NCI-H2081 (cell line): ENCODE measurements at regions not wholly inside any gene's neighbourhood (a gene's known extent, or its start where the extent isn't known, plus 50 kb on each side); places are given as distances from the start of the nearest gene placed in this dataset.

ENCODE experiments used
- DNase-seq, 2 experiments: peaks; one replicate each; lab custom pipeline; 2025; lab: John Stamatoyannopoulos, UW

DNA sequence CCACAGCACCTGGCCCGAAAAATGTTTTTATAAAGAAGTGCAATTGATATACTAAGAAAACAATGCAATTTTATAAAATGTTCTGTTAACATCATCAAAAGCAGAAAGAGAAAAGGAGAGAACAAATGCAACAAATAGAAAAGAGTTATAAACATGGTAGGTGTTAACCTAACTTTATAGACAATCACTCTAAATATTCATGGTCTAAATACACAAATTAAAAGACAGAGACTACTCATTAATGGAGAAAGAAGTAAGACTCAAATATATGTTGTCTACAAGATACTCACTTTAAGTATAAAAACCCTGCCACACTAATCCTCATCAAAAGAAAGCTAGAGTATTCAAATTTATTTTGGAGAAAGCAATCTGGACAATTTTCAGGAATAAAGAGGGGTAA, 425.3 kb upstream of the ANKRD30A start:
- DNase-seq = no peak

DNA sequence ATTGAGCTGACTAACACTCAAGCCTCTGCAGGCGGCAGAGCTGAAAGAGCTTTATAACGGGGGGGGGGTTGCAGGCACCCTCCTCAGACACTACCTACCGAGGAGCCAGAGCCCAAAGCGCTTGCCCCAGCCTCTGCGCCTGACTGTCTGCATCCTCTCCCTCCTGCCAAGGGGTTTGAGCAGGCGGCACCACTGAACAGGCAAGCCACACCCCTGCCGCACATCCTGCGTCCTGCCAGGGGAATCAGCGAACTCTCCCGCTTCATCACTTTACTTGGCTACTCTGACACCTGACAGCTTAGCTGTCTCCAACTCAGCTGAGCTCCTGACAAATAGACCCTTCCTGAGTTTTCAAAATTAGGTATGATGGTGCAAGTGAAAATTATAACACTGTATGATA, 432.6 kb upstream of the ANKRD30A start:
- no peak for DNase-seq

DNA sequence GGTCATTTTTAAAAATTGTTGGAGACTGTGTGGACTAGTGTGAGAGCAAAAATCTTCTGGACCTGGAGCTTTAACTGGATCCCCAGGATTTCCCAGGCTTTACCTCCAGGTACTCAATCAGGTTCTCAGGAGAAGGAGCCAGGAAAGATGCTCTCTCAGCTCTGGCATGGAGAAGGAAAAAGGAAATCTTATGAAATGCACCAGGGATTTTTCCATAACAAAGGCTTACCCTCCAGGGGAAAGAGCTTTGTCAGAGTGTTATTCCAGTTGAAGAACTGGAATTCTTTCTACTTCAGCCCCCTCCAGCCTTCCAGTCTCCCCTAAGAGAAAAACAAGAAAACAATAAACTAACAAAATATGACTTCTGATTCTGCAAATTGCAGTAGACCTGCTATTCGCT, 436.7 kb upstream of the ANKRD30A start:
- no peak for DNase-seq

DNA sequence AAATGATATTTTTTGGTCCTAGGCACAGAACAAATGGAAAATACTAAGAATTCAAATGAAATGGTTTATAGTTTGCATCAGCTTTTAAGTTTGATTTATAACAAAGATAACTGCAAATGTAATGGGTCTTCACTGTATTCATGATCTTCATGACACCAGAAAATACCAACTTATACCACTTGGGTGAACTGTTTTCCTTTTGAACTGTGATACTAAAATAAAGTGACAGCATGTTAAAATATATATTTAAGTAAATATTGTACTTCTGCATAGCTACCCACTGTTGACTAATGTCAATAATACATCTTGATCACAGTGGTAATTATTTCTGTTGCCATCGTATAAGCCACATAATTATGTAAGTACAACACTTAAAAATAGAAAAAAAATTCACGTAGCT, 442.0 kb upstream of the ANKRD30A start:
- DNase-seq = no peak

DNA sequence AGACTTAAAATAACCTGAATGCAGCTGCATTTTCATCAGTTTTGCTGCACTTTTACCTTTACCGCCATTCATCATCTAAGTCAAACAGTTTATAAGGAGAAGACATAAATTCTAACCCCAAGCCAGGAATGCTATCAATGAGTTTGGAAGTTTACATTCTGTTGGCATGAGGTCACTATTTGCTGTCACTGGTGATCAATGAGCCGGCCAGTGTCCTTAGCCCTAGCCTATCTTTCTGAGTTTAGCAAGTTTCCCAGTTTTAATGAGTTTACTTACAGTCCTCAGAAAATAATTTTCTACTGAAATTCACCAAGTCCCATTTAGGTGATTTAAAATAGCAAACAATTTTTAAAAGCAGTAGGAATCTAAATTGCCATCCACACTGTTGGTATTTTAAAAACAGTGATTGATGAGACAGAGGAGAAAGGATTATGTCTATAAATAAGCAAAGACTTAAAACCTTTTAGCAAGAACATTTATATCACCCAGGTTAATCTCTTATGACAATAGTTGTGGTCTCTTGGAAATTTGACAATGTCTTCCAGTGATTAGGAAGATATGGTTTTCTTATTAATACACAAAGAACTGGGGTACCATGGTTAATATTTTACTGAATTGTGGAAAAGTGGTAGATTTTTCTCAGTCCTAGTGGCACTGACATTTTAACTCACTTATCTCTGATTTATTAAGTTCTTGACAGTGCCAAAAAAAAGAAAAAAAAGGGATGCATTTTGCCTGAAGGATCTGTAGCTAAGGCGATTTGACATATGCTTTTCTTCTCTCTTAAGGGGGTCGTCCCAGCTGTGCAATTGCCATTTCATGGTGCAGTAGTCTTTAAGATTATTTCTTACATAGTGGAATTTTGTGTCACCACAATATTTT, 443.4 kb upstream of the ANKRD30A start:
- no peak for DNase-seq

DNA sequence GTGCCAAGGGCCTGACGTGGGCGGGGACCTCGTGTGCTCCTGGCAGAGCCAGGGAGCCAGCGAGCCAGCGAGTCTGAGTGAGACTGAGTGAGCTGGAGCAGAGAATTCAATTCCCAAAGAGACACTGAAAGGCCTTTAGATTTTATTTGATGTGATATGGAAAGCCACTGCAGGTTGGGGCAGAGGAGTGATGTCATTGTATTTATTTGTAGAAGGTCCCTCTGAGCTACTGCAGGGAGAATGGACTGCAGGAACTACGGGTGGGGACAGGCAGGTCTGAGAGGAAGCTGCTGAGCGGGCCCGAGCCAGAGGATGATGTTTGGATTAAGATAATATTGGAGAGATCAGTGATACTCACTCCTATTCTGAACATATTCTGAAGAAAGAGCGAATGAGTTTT, 445.8 kb upstream of the ANKRD30A start:
- DNase-seq = no peak

DNA sequence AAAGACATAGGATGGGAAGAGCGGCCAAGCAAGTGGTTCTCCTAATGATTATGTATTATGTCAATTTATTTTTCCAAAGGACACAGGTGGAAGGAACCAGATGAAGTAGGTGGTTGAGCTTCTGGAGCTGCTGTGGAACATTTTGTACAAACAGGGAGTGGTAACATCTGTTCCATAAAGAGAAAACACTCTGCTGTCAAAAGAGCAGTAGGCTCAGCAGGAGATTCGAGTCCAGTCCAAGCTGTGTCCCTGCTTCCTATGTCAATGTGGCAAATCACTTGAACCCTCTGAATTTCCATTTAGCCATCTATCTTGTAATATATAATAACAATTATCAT, 448.0 kb upstream of the ANKRD30A start:
- peak; percentile 23 to 71 for DNase-seq

DNA sequence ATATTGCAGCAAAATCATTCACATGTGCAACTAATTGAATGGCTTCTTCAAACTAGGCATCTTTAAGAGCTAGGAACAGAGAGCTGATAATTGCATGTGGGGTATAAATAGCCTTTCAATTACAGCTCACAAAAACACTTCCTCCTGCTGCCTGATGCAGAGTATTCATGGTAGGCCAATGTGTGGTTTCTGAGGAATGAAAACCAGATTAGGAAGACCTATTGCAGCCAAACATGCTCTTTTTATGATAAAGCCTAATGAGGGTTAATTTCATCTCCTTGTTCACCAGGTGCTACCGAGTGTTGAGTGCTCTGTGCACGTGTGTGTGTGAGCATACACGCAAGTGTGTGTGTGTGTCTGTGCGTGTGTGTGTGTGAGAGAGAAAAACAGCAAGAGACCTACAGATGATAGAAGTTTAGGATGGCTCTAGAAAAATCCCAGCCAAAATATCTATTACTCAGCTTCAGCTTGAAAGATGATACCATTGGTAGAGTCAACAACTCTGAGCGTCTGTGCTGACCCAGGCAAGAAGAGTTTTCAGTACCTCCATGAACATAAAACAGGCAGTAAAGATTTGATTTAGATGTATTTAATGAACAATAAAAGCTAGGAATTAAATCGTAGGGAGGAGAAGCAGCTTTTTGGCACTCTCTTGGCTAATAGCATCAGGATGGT, 448.5 kb upstream of the ANKRD30A start:
- peak; percentile 53 to 95 for DNase-seq

DNA sequence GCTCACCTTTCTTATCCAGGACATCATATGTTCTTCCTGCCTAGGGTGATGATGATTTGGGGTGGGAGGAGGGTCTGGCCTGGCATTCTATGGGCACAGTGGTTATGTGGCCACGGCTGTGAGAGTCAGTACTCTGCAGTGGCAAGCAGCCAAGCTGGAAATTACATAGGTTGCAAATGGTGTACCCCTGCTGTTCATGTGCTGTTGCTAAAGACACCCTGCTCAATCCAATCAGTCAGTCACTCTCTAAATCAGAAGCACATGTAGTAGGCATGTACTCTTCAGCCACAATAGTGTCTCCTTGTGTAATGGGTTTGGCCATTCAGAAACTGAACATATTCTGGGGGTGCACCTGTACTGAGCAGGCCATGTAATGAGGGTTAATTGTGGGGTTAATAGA, 449.1 kb upstream of the ANKRD30A start:
- DNase-seq = peak; percentile 69 to 95

DNA sequence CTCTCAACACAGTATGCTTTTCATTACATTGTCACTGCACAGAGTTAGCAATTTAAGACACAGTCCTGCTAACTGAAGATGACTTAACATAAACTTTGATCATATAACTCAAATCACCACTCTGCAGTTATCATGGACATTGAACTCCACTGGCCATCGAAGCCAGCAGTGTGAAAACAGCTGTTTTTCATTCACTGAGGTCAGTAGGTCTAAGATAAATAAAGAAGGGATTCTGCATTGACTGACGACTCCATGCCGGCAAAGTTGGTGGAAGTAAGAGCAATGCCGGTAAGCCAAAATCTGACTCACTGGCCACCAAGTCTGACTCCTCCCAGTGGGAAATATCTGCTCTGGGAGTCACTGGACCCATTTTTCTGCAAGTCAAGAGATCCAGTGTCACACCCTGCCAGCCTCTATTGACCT, 449.9 kb upstream of the ANKRD30A start:
- no peak for DNase-seq

DNA sequence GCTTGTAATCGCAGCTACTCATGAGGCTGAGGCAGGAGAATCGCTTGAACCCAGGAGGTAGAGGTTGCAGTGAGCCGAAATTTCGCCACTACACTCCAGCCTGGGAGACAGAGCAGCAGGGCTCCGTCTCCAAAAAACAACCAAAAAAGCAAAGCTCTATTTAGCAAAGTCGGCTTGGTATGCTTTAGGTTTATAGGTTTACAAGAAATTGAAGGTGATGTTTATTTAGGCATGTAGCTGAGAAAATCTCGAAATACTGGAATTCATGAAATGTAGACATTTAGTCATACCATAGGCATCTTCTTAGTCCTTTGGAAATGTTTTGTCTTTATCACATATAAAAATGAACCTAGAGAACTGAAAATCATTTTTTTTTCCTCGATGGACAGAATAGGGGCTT, 453.8 kb upstream of the ANKRD30A start:
- DNase-seq = no peak

DNA sequence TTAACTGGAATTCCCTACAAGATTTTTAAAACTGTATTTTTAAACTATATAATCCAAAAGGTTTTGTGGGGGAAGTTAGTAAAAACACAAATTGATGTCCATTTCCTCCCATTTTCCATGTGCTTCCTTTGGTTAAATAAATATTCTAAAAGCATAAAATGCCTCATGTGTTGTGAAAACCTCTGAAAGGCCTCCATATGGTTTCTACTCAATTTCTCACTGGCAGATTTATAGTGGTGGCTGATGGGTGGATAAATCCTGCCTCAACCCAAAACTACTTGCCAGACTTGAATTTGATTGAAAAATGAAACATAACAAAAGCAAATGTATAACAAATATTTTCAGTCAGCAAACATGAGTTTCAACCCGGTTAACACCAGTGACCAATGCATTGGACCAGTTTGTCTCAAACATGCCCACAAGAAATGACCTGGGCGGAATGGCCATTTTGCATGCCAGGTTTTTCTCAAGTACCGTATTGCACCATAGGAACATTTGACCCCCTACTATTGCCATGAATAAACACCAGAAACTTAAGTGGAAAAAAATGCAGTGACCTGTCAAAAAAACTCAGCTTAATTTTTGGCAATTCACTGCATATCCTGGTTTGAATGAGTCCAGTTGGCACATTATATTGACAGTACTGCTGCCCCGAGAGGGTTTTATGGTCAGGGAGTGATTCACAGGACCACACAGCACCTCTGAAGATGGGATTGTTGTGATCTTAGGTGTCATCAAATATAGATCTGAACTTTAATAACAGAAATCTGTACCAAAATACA, 454.6 kb upstream of the ANKRD30A start:
- no peak for DNase-seq

DNA sequence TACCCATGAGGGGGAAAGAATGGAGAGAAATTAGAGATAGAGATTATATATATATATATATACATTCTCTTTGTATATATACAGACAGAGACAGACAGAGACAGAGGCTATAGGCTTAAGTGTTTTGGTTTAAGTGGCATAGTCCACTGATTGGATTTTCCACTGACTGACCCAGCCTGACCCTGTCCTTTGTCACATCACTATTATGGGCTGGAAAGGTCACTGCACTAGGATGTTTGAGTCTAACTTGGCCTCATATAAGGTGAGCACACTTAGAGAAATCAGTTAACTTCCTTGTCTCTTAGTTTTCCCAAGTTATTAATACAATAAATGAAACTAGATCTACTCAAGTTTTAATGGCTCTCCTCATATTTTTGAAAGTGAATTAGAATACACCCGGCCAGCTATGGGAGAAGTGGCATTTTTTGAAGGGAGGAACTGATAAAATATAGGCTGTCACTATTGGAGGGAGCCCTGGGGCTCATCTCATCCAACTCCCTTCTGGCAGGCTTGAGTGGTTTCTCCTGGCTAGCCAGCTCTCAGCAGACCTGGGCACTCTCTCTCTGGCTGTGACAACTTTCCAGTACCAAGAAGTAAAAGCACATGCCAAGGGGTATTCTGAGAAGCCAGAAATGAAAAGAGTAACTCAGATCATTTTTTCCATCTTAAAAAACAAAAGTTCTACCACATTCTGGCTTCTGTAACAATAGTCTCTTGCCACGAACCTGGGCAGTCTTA, 455.6 kb upstream of the ANKRD30A start:
- DNase-seq = no peak

DNA sequence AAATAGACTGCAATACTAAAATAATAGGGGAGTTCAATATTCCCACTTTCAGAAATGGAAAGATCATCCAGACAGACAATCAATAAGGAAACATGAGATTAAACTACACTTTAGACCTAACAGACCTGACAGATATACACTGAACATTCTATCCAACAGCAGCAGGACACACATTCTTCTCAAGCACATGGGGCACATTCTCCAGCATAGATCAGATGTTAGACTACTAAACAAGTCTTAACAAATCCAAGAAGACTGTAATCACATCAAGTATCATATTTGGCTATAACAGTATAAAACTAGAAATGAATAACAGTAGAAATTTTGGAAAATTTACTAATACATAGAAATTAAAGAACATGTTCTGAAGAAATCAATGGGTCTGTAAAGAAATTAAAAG, 458.9 kb upstream of the ANKRD30A start:
- no peak for DNase-seq

DNA sequence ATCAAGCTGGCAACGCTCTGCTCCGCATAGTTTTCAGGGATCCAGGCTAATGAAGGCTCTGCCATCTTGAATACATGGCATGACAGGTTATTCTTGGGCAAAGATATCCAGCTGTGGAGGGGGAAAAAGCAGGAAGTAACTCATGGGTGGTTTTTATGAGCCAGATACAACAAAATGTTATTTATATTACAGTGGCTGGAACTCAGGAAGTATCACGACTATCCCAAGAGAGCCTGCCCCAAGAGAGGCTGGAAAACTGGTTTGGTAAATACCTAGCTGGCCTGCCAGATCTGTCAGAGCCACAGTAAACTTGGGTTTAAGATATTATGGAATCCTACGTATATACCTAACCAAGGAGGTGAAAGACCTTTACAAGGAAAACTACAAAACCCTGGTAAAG, 462.8 kb upstream of the ANKRD30A start:
- no peak for DNase-seq

DNA sequence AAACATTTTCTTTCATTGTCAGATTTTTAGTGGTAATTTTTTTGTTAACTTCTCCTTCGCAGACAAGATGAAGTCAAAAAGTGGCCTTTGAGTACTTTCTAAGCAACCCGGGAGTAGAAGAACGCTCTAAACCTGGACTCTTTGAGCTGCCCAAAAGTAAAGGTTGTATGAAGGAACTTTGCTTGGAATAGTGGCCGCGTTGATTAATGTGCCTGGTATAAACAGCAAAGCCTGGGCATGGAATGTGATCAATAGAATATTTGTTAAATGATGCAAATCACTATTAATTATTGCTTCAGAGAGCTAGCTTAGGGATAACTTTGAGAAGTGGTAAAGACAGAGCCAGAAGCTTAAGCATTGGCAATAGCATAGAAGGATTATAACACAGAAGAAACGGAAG, 475.1 kb upstream of the ANKRD30A start:
- DNase-seq = no peak

DNA sequence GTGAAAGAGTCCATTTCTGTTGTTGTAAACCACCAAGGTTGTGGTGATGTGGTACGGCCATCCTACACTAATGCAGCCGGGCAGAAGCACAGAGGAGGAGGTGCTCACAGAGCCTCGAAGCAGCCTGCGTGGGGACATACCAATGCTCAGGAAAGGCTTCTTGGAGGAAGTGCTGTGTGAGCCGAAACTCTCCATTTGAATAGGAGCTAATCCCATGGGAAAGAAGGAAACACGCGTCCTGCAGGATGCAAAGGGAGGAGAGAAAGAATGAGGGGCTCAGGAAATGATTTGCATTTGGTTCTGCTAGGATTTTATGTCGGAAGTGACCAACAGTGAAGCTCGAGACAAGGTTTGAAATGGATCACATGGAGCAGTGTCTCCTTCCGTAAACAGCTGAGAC, 477.9 kb upstream of the ANKRD30A start:
- DNase-seq = no peak

DNA sequence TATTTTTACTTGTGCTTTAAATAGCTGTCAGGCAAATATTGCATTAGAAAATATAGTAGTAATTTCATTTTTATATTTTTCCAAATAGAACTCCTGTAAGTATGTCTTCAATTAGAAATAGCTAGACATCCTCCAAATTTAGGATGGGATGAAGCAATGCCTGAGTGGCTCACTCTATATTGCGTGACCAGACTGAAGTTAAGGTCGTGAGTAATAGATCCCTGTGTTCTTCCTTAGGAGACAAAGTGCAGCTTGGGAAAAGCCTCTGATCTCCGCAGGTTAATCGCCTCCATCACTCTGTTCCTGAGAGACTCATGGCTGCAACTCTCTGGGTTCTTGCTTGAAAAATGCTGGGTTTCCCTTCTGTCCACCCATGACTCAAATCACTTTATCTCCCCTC, 484.8 kb upstream of the ANKRD30A start:
- no peak for DNase-seq

DNA sequence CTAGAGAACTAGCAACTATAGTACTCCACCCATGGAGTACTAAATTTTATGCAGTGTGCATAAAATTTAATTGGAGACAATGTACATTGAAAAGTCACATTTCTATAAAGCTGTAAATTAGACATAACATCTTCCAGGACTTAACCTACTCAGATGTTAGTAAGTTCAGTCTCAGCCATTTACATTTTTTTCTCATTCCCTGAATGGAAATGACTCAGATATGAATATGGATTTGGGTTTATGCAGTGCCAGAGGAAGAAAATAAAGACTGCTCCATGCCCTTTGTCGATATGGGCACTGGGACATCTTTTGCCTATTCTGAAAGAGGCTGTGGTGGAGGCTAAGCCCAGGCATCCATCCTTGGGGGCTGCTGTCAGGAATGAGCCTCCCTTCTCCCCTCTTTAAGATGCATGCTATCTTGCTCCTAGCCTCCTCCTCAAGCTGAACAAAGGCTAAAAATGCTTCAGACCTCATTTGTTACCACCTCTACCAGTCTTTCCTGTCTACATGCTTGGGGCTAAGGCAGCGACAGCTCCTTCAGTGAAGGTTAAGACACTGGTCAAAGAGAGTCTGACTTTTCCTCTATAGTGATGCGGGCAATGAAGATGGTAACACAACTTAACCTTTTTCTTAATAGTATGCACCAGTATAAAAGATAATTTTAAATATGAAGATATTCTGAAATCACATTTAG, 486.8 kb upstream of the ANKRD30A start:
- DNase-seq = no peak

DNA sequence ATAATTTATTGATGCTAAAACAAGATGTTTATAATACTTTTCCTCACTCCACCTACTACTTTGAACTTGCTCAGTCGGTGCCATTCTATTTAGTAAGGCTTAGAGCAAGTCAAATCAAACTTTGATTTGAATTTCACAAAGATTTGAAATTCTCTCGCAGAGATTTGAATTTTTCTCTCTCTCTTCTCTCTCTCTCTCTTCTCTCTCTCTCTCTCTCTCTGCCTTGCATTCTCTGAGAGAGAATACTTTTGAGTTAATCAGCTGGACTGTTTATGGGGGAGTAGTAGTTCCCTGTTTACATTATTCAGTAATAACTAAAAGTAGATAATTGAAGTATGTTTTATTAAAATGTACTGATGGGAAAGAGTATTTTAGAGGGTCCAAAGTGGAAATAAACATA, 488.5 kb upstream of the ANKRD30A start:
- no peak for DNase-seq

DNA sequence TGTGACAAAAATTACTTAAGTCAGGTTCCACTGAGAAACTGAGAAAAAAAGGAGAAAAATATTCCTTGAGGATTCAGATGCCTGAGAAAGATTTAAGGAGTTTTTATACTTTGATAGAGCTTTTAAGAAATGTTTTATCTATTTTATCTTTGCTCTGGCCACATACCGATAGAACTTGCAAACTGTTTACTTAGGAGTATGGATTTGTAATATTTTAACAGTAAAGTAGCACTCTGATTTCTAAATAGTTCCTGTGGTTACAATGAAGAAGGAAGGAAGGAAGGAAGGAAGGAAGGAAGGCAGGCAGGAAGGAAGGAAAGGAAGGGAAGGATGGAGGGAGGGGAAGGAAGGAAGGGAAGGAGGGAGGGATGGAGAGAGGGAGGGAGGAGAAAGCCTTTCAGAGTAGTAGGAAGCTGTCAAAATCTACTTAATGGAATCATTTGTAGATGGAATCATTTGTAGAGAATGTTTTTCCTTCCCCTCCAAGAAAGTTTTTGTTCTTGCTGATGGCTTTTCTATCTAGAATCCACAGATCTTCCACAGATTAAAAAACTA, 489.0 kb upstream of the ANKRD30A start:
- no peak for DNase-seq
